GM18517 (cell line): ENCODE measurements at regions not wholly inside any gene's neighbourhood (a gene's known extent, or its start where the extent isn't known, plus 50 kb on each side); places are given as distances from the start of the nearest gene placed in this dataset.
"Not testable (repeated sequence)": the region's sequence is repeated elsewhere in the genome, so short reads cannot be mapped to it uniquely, and the experiment has no call there.

ENCODE experiments used
- ATAC-seq: cut with Tn5 transposase; IDR thresholded peaks from one replicate; pipeline ENCODE4 v1.9.1; 2021; ENCODE audit warnings: mild to moderate bottlenecking, moderate library complexity; ENCODE audit not compliant: unreplicated experiment

GRCh38 chr6:105562027-105562426 lies 159.1 kb upstream of the PREP start:
- no peak for ATAC-seq

DNA sequence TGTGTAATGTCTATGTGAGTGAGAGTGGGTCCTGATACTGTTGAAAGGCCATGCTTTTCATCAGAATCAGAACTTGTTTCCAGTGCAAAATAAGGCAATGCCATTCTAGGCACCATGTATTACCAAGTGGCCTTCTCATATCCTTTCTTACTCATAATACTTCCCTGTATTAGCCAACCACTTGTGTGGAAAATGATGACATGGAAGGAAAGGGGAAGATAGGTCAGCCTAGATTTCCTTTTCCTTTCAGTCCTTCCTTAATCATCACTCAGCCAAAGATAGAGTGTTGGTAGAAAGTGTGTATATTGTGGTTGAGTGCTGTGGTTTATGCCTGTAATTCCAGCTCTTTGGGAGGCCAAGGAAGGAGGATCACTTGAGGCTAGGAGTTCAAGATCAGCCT lies 158.6 kb upstream of the PREP start:
- no peak for ATAC-seq

GRCh38 chr6:105560611-105561066 lies 157.8 kb upstream of the PREP start:
- peak; percentile 74 for ATAC-seq

DNA sequence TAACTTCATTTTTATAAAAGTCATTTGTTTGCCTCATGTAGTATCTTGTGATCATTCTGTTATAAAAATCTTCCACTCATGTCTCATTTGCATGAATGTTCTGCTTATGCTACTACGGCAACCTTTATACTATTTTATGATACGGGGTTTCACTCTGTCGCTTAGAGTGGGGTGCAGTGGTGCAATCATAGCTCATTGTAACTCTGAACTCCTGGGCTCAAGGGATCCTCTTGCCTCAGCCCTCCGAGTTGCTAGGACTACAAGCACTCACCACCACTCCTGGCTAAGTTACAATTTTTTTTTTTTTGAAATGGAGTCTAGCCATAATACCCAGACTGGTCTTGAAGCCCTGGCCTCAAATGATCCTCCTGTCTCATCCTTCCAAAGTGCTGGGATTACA lies 154.4 kb upstream of the PREP start:
- ATAC-seq, result no peak

- no peak for ATAC-seq
Observed at GRCh38 chr6:105553171-105553570, 150.3 kb upstream of the PREP start.

- ATAC-seq, result no peak
Observed at GRCh38 chr6:105550955-105551620, 148.2 kb upstream of the PREP start.

- ATAC-seq, result no peak
Observed at GRCh38 chr6:105546754-105547153, 143.9 kb upstream of the PREP start.

DNA sequence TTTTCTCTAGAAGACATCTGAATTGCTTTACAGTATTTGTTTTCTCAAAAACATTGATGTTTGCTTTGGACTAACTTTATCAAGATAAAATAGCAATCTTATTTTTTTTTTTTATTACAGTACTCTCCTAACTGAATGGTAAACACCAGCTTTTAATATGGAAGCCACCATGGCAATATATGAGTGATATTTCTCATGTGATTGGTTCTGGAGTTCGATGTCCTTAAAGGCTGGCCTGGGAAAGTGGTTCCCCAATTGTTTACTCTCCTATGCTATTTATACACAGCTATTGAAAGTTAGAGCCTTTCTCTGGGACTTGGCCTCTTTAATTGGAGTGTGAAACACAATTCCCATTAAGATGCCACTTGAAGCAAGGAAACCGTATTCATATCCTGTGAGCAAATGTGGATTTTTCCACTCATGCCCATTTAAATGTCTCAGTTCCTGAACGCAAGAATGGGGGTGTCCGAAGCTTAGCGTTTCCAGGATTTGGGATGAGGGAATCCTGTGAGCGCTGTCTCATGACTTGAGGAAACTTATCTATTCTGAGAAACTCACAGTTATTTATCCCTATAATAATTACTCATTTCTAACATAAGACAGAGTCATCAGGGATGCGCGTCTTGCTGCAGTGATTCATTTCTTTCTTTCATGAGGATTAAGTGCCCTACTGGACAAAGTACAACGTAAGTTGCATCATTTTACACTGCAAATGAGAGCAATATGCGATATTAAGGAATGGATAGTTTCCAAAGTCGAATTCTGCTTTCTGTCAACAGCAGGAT lies 143.3 kb upstream of the PREP start:
- ATAC-seq, result no peak

GRCh38 chr6:105545228-105545920 lies 142.5 kb upstream of the PREP start:
- no peak for ATAC-seq

DNA sequence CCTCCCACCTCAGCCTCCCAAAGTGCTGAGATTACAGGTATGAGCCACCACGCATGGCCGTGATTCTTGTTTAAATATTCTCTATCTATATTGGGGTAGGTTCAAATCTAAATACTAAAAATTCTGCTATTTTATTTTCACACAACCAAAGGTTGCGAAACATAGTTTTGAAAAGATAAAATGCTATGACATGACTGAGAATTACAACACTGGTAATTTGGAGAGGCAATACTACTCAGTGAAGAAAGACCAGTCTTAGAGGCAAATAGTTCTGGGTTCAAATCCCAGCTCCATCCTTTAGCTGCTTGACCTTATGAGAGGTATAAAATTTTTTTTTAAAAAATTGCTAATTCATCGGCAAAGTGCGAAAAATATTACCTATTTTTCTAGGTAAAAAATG lies 137.0 kb upstream of the PREP start:
- no peak for ATAC-seq

DNA sequence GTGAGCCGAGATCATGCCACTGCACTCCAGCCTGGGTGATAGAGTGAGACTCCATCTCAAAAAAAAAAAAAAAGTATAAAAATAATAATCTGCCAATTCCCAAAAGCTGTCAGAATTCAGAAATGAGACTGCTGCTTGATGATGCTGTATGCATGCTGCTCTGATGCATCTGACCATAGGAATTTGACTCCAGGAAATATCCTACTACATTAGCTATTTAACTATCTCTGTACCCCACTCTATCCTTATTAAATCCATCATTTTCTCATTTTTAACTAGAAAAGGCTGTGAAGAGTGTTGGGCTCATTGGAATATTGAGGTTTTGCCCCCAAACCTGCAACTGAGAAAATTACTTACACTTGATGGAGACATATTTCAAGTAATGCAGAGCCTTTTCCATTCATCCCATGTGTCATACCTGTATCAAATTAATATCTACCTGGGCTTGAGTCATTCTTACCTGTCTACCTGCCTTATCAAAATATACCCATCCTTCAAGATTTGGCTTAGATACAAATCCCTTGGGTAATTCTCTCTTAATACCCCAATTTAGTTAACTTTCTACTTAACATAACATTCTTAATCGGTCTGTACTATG lies 135.2 kb upstream of the PREP start:
- no peak for ATAC-seq

DNA sequence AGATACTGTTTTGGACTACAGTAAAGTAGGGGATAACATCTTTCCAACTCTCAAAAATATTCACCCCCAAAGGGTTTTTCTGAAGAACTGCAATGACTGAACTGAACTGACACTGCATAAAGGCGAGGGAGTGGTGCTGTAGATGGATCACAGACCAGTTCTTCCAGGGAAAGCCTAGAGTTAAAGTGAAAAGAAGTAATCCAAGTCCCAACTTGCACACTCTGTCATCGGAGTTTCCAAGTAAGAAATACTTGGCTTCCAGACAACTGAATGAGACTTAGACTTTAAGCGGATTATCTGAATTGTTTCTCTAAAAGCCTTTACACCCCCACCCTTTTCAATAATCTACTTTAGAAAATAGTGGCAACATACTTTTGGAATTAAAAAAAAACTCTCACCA lies 134.1 kb upstream of the PREP start:
- ATAC-seq, result no peak

DNA sequence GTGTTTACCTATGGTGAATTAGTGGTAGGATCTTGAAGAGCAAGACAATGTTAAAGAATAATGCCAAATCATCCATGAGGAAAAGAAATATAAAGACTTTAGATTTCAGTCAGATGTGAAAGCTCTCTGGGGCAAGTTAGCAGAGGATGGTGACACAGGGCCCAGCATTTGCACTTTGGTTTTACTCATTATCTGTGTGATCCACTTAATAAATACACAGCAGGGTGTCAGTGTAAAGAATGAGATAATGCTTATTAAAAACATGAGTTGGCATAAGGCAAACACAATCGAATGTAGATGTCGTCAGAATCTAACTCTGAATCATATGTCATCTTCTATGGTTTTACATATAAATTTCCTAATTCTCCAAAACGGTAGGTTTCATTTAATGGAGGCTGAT lies 130.4 kb upstream of the PREP start:
- no peak for ATAC-seq

- ATAC-seq, result no peak
Observed at GRCh38 chr6:105526225-105526872, 123.5 kb upstream of the PREP start.

DNA sequence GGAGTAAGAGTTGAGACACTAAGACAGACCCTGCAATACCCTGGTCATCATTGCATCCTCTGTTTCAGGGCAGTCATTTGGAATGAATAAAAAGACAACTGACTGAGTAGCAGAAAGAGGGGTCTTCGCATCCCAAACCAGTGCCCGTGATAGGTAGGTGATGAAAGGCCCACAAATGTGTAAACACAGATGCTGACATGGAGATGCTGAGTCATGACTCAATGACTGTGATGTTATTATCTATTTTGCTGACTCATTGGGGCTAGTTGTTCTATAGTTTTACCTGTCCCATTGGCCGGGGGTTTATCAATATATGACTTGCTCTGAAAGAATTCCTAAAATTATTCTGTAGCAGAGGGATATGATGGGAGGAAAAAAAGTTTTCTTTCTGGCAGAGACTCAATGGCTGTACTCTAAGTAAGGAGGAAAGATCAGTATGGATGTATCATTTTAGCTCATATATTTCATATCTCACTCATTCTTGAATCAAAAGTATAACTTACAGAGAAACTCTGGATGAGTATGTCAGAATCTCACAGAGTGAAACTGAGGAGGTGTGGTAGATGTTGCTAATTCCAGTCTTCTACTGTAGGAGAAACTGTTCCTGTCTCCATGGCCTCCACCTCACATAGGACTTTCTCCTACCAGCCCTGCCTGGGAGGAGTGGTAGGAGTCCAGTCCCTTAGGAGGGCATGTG lies 119.9 kb upstream of the PREP start:
- no peak for ATAC-seq

DNA sequence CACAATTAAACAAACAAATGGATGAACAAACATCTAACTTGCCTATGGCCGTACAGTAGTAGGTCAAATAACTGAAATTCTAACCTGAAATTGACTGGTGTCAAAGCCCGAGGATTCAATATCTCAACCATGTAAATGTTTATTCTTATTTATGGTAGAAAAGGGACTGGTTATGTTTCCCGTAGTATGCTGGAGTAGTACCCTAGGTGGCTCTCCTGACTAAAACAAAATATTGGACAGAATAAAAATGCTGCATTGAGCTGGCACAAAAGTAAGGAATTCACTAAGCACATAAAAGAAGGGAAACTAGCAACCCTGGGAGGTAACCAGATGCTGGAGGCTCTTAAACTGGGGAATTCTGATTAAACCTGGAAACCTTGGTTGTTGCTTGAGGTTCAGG lies 117.1 kb upstream of the PREP start:
- no peak for ATAC-seq

DNA sequence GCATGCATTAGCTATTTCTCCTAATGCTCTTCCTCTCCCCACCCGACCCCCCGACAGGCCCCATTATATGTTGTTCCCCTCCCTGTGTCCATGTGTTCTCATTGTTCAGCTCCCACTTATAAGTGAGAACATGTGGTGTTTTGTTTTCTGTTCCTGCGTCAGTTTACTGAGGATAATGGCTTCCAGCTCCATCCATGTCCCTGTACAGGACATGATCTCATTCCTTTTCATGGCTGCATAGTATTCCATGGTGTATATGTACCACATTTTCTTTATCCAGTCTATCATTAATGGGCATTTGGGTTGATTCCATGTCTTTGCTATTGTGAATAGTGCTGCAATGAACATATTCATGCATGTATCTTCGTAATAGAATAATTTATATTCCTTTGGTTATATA lies 116.1 kb upstream of the PREP start:
- ATAC-seq, result not testable (repeated sequence)

- ATAC-seq, result no peak
Observed at GRCh38 chr6:105515054-105515453, 112.2 kb upstream of the PREP start.

GRCh38 chr6:105514306-105514705 lies 111.4 kb upstream of the PREP start:
- no peak for ATAC-seq

- no peak for ATAC-seq
Observed at GRCh38 chr6:105511639-105512038, 108.8 kb upstream of the PREP start.
